Chondrocyte (in vitro differentiated cells): ENCODE measurements at regions not wholly inside any gene's neighbourhood (a gene's known extent, or its start where the extent isn't known, plus 50 kb on each side); places are given as distances from the start of the nearest gene placed in this dataset.
"Not testable (repeated sequence)": the region's sequence is repeated elsewhere in the genome, so short reads cannot be mapped to it uniquely, and the experiment has no call there.

Source experiments
- DNase-seq: peaks from one replicate; pipeline ENCODE4 v3.0.0; 2021; ENCODE audit warnings: mixed read lengths, low spot score
- H3K27ac Mint-ChIP-seq: one replicate; pipeline ENCODE4 v1.8.0; 2021; ENCODE audit warnings: mild to moderate bottlenecking, moderate library complexity, mixed read lengths; ENCODE audit not compliant: unreplicated experiment
- H3K27me3 Mint-ChIP-seq: 2 replicates; pipeline ENCODE4 v1.8.0; 2021; ENCODE audit warnings: low read depth, mixed read lengths
- H3K36me3 Mint-ChIP-seq: 2 replicates; pipeline ENCODE4 v1.8.0; 2021; ENCODE audit warnings: low read depth, mixed read lengths
- H3K4me1 Mint-ChIP-seq: 2 replicates; pipeline ENCODE4 v1.8.0; 2021; ENCODE audit warnings: low read depth, mild to moderate bottlenecking, mixed read lengths
- H3K4me3 Mint-ChIP-seq: one replicate; pipeline ENCODE4 v1.8.0; 2021; ENCODE audit warnings: mild to moderate bottlenecking, moderate library complexity, mixed read lengths; ENCODE audit not compliant: unreplicated experiment
- H3K9me3 Mint-ChIP-seq: 2 replicates; pipeline ENCODE4 v1.8.0; 2021; ENCODE audit warnings: low read depth, mixed read lengths
- TF ChIP-seq, protein P1 (sequence below): fragments of 200-600 bp; sonication (generic); IDR thresholded peaks from 2 replicates; pipeline ENCODE4 v1.5.0; 2021; ENCODE audit warnings: antibody characterized with exemption, mild to moderate bottlenecking, moderate library complexity

- DNase-seq, result no peak
- Mint-ChIP-seq H3K9me3 (no peaks in the 10 kb centered on the region), H3K4me1 (no peaks in the 10 kb centered on the region), H3K27ac (no peak overlapping the region), H3K36me3 (no peaks in the 10 kb centered on the region), H3K27me3 (no peaks in the 10 kb centered on the region), H3K4me3 (no peak overlapping the region)
- TF ChIP-seq, protein P1, sequence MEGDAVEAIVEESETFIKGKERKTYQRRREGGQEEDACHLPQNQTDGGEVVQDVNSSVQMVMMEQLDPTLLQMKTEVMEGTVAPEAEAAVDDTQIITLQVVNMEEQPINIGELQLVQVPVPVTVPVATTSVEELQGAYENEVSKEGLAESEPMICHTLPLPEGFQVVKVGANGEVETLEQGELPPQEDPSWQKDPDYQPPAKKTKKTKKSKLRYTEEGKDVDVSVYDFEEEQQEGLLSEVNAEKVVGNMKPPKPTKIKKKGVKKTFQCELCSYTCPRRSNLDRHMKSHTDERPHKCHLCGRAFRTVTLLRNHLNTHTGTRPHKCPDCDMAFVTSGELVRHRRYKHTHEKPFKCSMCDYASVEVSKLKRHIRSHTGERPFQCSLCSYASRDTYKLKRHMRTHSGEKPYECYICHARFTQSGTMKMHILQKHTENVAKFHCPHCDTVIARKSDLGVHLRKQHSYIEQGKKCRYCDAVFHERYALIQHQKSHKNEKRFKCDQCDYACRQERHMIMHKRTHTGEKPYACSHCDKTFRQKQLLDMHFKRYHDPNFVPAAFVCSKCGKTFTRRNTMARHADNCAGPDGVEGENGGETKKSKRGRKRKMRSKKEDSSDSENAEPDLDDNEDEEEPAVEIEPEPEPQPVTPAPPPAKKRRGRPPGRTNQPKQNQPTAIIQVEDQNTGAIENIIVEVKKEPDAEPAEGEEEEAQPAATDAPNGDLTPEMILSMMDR, result no peak
These were observed 99.2 kb downstream of the PDHA2 start for GRCh38 chr4:95939141-95939540.

DNA sequence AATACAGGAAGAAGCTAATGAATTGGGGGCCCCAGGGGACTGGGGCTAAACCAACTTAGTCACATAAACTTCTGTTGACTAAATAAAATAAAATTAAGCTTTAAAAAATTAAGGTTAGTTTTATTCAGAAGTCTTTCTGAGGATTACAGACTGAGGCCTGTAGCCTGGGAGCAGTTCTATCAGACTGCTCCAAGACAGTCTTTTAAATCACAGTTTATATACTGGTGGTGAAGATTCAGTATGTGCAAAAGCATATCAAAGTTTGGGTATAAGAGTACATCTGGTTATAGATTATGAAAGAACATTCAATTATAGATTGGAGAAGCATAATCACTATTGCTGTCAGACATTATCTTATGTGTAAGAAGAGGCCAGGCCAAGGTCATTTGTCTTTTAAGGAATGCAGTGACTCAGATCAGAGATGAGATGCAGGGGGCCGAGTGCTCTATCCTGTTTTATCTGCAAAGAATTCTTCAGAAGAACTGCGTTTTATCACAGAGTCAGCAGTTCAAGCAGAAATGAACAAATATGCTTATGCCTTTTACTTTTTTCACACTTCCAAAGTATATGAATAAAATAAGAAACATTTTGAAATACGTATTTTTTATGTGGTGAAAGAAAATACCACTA lies 109.4 kb downstream of the PDHA2 start:
- Mint-ChIP-seq H3K36me3 (peaks cover 5% of the 10 kb centered on the region), H3K9me3 (peaks cover 18% of the 10 kb centered on the region), H3K4me3 (no peak overlapping the region), H3K4me1 (no peaks in the 10 kb centered on the region), H3K27ac (no peak overlapping the region), H3K27me3 (no peaks in the 10 kb centered on the region)
- no peak for DNase-seq
- TF ChIP-seq, protein P1, result no peak

DNA sequence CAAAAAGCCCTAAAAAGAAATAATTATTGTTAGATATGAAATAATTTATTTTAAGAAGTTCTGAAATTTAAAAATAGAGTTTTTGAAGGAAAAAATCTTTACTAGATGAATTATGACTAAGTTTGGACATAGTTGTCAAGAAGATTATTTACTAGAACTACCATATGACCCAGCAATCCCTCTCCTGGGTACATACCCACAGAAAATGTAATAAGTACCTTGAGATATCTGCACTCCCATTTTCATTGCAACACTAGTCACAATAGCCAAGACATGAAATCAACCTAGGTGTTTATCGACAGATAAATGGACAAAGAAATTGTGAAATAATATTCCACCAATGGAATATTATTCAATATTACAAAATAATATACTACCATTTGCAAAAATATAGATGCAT lies 109.9 kb downstream of the PDHA2 start:
- no peaks in the 10 kb centered on the region for H3K27me3 Mint-ChIP-seq
- H3K9me3 Mint-ChIP-seq, result peaks cover 18% of the 10 kb centered on the region
- H3K4me1 Mint-ChIP-seq, result no peaks in the 10 kb centered on the region
- H3K36me3 Mint-ChIP-seq, result peaks cover 5% of the 10 kb centered on the region
- H3K27ac Mint-ChIP-seq, result no peak overlapping the region
- no peak overlapping the region for H3K4me3 Mint-ChIP-seq
- DNase-seq, result no peak
- TF ChIP-seq, protein P1, result no peak

- not testable (repeated sequence) for H3K4me3 Mint-ChIP-seq, DNase-seq, H3K27me3 Mint-ChIP-seq, H3K36me3 Mint-ChIP-seq, H3K4me1 Mint-ChIP-seq, H3K9me3 Mint-ChIP-seq, H3K27ac Mint-ChIP-seq
These were observed 112.6 kb downstream of the PDHA2 start for GRCh38 chr4:95952538-95952937.

DNA sequence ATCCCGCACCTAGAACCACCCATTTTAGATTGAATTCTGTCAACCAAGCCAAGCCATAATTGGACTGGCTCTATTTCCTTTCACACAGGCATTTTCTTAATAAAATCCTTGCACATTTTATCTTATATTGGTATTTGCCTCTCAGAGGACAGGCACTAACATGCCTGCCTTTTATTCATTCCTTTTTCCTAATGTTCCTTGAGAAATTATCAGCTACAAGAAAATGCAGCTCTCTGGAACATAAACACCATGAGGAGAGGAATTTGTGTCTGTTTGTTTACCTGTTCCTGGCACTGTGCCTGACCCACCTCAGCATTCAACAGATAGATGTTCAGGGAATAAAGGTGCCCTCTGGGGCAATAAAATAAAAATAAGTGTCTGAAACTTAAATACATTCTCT lies 116.2 kb downstream of the PDHA2 start:
- Mint-ChIP-seq H3K4me1 (no peaks in the 10 kb centered on the region), H3K27ac (no peak overlapping the region), H3K36me3 (no peaks in the 10 kb centered on the region)

DNA sequence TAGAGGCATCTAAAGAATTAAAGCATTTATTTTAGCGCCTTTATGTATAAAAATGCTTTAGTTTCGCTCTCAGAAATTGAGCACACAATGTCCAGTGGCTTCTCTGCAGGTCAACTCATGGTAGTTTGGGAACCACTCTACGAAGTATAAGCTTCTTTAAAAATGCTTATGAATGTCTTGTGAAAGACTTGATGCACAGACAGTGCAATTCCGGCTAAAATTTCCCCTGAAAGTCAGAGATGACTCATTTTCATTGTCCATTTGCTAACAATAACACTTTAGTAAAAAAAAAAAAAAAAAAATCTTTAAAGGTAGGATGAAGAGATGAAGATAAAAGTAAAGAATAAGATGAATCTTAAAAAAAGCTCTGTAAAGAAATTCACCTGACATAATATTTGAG lies 117.2 kb downstream of the PDHA2 start:
- no peaks in the 10 kb centered on the region for H3K36me3 Mint-ChIP-seq
- no peak overlapping the region for H3K27ac Mint-ChIP-seq
- no peaks in the 10 kb centered on the region for H3K9me3 Mint-ChIP-seq
- no peak overlapping the region for H3K4me3 Mint-ChIP-seq
- TF ChIP-seq, protein P1, result no peak
- H3K27me3 Mint-ChIP-seq, result no peaks in the 10 kb centered on the region
- H3K4me1 Mint-ChIP-seq, result no peaks in the 10 kb centered on the region
- no peak for DNase-seq

More for the DNA sequence above, 116.2 kb downstream of the PDHA2 start:
- TF ChIP-seq, protein P1, result no peak
- no peak for DNase-seq
- H3K4me3 Mint-ChIP-seq, result no peak overlapping the region
- no peaks in the 10 kb centered on the region for H3K27me3 Mint-ChIP-seq
- H3K9me3 Mint-ChIP-seq, result no peaks in the 10 kb centered on the region
